Ascending aorta (tissue), 2 donors: ENCODE measurements at regions not wholly inside any gene's neighbourhood (a gene's known extent, or its start where the extent isn't known, plus 50 kb on each side); places are given as distances from the start of the nearest gene placed in this dataset.
"Not testable (repeated sequence)": the region's sequence is repeated elsewhere in the genome, so short reads cannot be mapped to it uniquely, and the experiment has no call there.

ENCODE experiments used
- DNase-seq, 2 donors: peaks; one replicate each; pipeline ENCODE4 v3.0.0-alpha.2; 2019; ENCODE audit warnings: low spot score in 2 of 2
- H3K27ac ChIP-seq, 2 donors: fragments of 200-600 bp; sonication (generic); one replicate each; pipeline ENCODE4 v1.5.1; 2016 to 2017; ENCODE audit warnings: mild to moderate bottlenecking in 1 of 2
- H3K27me3 ChIP-seq: fragments of 200-600 bp; sonication (generic); one replicate; pipeline ENCODE4 v1.5.1; 2017
- H3K36me3 ChIP-seq, 2 donors: fragments of 200-600 bp; sonication (generic); one replicate each; pipeline ENCODE4 v1.5.1; 2016
- H3K4me1 ChIP-seq, 2 donors: fragments of 200-600 bp; sonication (generic); one replicate each; pipeline ENCODE4 v1.5.1; 2016 to 2017; ENCODE audit warnings: mild to moderate bottlenecking in 1 of 2
- H3K4me3 ChIP-seq, 2 donors: fragments of 200-600 bp; sonication (generic); one replicate each; pipeline ENCODE4 v1.5.1; 2016 to 2017; ENCODE audit warnings: mild to moderate bottlenecking in 1 of 2
- H3K9me3 ChIP-seq, 2 donors: fragments of 200-600 bp; sonication (generic); one replicate each; pipeline ENCODE4 v1.5.1; 2016
- intact Hi-C: fragments of 100-400 bp; cut with DNase I; formaldehyde crosslinking; loops from one replicate; pipeline ENCODE4 v1.15.1; 2023
- TF ChIP-seq, protein P1 (sequence below), 3 experiments: fragments of 200-600 bp in 2 of 3; fragments of 450-650 bp in 1 of 3; sonication (generic) in 2 of 3; IDR thresholded peaks; one replicate each; pipeline ENCODE4 v1.5.1; 2016 to 2019; ENCODE audit warnings: antibody characterized with exemption in 3 of 3, mild to moderate bottlenecking in 1 of 3, moderate library complexity in 1 of 3

GRCh38 chr2:82224301-82224940 lies 1919.9 kb upstream of the LRRTM1 start:
- H3K36me3 ChIP-seq = no peaks in the 10 kb centered on the region
- no peaks in the 10 kb centered on the region for H3K4me1 ChIP-seq
- no peak overlapping the region for H3K27ac ChIP-seq
- DNase-seq = no peak
- TF ChIP-seq, protein P1, sequence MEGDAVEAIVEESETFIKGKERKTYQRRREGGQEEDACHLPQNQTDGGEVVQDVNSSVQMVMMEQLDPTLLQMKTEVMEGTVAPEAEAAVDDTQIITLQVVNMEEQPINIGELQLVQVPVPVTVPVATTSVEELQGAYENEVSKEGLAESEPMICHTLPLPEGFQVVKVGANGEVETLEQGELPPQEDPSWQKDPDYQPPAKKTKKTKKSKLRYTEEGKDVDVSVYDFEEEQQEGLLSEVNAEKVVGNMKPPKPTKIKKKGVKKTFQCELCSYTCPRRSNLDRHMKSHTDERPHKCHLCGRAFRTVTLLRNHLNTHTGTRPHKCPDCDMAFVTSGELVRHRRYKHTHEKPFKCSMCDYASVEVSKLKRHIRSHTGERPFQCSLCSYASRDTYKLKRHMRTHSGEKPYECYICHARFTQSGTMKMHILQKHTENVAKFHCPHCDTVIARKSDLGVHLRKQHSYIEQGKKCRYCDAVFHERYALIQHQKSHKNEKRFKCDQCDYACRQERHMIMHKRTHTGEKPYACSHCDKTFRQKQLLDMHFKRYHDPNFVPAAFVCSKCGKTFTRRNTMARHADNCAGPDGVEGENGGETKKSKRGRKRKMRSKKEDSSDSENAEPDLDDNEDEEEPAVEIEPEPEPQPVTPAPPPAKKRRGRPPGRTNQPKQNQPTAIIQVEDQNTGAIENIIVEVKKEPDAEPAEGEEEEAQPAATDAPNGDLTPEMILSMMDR (IDR thresholded peaks at IDR 0.05) = no peak
- H3K27me3 ChIP-seq = no peaks in the 10 kb centered on the region
- no peak overlapping the region for H3K4me3 ChIP-seq
- no peaks in the 10 kb centered on the region for H3K9me3 ChIP-seq
- intact Hi-C loops = no loop called here

DNA sequence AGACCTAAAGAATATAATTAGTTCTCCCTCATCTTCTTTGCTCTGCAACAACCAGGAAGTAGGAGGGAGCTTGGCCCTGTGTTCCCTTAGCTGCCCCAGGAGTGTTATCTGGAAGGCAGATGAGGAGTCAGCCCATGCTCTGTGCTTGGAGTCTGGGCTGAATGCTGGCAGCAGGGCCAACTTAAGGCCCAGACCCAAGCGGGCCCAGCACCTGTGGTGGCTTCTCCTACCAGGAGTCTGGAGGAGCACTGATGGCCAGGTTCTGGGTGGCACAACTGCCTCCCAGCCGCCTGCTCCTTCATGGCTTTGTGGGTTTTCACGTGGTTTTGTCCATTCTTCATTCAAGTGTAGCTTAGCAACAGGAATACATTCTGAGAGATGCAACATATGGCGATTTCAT lies 1910.7 kb upstream of the LRRTM1 start:
- Histone ChIP-seq H3K27me3 (no peaks in the 10 kb centered on the region), H3K9me3 (no peaks in the 10 kb centered on the region), H3K4me1 (no peaks in the 10 kb centered on the region), H3K36me3 (no peaks in the 10 kb centered on the region), H3K27ac (no peak overlapping the region), H3K4me3 (no peak overlapping the region)
- TF ChIP-seq, protein P1 (IDR thresholded peaks at IDR 0.05) = no peak
- DNase-seq = no peak
- intact Hi-C loops = no loop called here

DNA sequence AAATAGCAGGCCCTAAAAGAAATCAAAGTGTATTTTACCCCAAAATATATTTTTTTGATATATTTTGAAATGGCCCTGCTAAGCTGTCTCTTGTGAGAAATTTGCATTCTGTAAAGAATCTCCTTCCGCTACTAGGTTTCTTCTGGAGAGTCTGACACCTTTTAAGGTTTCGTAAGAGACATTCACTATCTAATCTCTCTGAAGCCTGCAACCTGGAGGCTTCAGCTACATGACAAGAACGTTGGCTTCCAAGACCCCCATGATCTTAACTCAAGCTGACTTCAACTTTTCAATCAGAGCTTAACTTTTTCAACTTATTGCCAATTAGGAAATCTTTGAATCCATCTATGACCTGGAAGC lies 1894.9 kb upstream of the LRRTM1 start:
- Histone ChIP-seq H3K4me3 (no peak overlapping the region), H3K36me3 (no peaks in the 10 kb centered on the region), H3K9me3 (no peaks in the 10 kb centered on the region), H3K27ac (no peak overlapping the region), H3K4me1 (no peaks in the 10 kb centered on the region), H3K27me3 (no peaks in the 10 kb centered on the region)
- no peak for DNase-seq
- TF ChIP-seq, protein P1 (IDR thresholded peaks at IDR 0.05) = no peak
- intact Hi-C loops = no loop called here

DNA sequence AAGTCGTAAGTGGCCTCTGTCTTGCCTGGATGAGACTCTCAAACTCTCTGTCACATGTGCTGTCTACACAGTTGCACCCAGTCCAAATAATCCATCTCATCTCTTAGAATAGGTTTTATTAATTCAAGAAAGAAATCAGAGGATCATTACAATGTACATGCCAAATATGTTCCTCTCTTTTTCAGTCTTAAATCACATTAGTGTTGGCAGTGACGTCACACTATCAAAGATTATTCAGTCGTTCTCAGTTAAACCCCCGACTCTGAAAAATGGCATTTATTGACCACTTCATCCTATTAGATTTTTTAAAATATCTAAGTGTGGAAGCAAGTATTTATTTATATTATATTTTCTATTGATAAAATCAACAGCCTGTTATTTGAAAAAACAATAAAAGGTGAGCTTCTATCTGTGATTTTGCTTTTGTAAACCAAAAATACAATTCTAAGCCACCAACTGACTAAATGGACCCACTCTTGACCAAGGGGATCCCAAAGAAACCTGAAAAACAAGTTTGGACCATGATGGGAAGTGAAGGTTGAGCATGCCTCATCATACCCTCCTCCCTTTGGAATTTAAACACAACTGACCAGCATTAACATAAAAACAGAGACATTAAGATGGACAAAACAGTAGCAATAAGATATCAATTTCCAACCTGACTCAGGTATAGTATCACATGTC lies 1894.4 kb upstream of the LRRTM1 start:
- Histone ChIP-seq H3K27me3 (no peaks in the 10 kb centered on the region), H3K4me1 (no peaks in the 10 kb centered on the region), H3K9me3 (no peaks in the 10 kb centered on the region), H3K4me3 (no peak overlapping the region), H3K27ac (no peak overlapping the region), H3K36me3 (no peaks in the 10 kb centered on the region)
- TF ChIP-seq, protein P1 (IDR thresholded peaks at IDR 0.05) = no peak
- intact Hi-C loops = no loop called here
- DNase-seq = no peak

- H3K27ac ChIP-seq = no peak overlapping the region
- intact Hi-C loops = no loop called here
- TF ChIP-seq, protein P1 (IDR thresholded peaks at IDR 0.05) = no peak
Observed at GRCh38 chr2:82182270-82182669, 1877.7 kb upstream of the LRRTM1 start.

GRCh38 chr2:82175210-82175609 lies 1870.7 kb upstream of the LRRTM1 start:
- intact Hi-C loops, H3K36me3 ChIP-seq, DNase-seq: not testable (repeated sequence)

More at GRCh38 chr2:82182270-82182669, 1877.7 kb upstream of the LRRTM1 start:
- Histone ChIP-seq H3K9me3 (no peaks in the 10 kb centered on the region), H3K27me3 (no peaks in the 10 kb centered on the region), H3K4me3 (no peak overlapping the region), H3K36me3 (no peaks in the 10 kb centered on the region), H3K4me1 (no peaks in the 10 kb centered on the region)
- DNase-seq = no peak

More at GRCh38 chr2:82175210-82175609, 1870.7 kb upstream of the LRRTM1 start:
- H3K4me1 ChIP-seq, H3K4me3 ChIP-seq, H3K27ac ChIP-seq, H3K9me3 ChIP-seq, H3K27me3 ChIP-seq: not testable (repeated sequence)
